ENCODE measurements at regions not wholly inside any gene's neighbourhood (a gene's known extent, or its start where the extent isn't known, plus 50 kb on each side); places are given as distances from the start of the nearest gene placed in this dataset.

DNA sequence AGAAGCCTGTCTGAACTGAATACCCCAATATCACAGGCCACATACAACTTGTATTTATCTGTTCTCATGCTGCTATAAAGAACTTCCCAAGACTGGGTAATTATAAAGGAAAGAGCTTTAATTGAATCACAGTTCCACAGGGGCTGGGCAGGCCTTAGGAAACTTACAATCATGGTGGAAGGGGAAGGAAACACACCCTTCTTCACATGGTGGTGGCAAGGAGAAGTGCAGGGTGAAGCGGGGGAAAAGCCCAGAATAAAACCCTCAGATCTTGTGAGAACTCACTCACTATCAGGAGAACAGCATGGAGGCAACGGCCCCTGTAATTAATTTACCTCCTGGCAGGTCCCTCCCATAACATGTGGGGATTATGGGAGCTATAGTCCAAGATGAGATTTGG is 50.3 kb upstream of the FNDC1 start:
- DNase-seq (ENCODE audit: low read depth in 2 of 2) = no peak

DNA sequence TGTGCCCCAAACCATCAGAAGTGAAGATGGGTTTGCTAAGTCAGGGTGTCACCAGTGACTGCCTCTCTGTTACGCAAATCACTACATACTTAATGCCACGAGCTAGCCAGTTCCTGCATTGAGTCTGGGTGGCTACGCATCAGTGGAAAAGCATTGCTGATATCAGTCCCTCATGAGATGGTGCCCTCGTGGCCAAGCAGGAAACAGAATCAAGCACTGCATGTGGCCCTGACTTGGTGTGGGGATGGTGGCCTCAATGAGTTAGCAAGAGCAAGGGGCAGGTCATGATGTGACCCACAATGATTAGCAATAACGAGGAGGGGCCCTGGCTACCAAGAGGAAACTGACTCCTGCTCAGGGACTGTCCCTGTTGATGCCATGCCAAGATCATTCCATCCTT is 51.6 kb upstream of the FNDC1 start:
- DNase-seq (ENCODE audit: low read depth in 2 of 2) = no peak

DNA sequence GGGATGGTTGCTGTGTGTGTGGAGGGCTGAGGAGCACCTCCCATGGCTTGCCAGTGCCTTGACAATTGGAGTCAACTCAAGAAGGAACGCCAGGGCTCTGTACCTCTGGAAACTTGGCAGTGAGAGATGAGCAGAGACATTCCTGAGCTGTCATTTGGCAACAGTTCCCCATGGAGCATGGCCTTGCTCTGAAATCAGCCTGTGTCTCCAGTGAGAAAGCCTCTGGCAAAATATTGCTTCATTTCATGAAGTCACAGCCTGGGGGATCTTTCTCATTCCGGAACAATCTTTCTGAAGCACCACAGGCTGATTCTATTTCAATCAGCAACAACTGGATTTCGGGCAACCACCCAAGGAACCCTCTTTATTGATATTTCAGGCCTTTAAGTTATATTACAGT is 52.2 kb upstream of the FNDC1 start:
- no peak for DNase-seq (ENCODE audit: low read depth in 2 of 2)

DNA sequence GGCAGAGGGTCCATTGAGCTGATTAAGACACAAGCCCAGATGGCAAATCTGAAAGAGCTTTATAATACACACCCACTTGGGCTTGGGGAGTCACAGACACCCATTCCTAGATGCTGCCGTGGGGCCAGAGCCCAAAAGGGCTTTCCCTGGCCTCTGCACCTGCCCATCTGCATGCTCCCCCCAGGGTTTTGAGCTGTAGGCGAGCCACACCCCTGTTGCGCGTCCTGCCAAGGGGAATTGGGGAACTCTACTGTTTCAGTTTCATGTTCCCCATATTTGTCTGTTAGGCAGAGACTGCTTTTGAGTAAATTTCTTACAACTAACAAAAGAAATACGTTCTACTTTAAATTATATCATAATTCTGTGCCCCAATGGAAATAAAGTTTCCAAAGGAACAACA is 52.9 kb upstream of the FNDC1 start:
- no peak for DNase-seq (ENCODE audit: low read depth in 2 of 2)

DNA sequence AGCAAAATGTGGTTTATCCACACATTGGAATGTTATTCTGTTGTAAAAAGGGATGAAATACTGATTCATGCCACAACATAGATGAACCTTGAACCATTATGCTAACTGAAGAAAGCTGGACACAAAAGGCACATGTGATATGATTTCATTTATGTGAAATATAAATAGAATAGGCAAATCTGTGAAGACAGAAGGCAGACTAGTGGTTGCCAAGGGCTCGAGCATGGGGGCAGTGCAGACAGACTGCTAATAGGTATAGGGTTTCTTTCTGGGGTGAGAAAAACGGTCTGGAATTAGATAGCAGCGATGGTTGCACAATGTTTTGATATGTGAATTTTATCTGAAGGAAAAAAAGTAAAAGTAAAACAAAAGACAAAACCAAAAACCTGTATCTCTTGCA is 54.6 kb upstream of the FNDC1 start:
- no peak for DNase-seq (ENCODE audit: low read depth in 2 of 2)

DNA sequence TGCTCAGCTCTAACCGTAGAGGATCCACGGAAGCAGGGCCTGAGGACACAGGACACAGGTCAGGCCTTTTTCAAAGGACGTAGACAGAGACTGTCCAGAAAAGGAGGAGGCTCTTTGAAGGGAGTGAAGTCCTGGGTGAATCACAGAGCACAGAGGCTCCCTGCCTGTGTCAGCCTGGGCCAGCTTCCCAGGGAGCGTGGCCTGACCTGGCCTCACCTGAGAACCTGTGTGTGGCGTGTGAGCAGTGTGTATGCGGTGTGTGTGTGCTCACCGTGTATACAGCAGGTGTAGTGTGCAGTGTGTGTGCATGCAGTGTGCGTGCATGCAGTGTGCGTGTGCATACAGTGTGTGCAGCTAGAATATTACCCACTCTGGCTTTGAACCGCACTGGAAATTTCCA is 56.0 kb upstream of the FNDC1 start:
- DNase-seq (ENCODE audit: low read depth in 2 of 2) = no peak

DNA sequence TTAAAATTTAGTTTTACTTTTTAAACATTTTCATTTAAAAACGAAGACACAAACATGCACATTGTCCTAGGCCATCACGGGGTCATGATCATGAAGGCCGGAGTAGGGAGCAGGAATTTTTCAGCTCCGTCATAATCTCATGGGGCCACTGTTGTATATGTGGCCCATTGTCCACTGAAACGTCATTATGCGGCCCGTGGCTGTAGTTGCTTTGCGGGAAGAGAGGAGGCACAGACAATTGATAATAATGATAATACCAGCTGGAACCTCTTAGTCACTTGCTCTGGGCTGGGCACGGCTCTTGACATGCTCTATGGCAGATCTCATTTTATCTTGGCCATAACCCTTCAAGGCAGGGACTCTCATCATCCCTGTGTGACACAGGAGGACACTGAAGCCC is 56.5 kb upstream of the FNDC1 start:
- no peak for DNase-seq (ENCODE audit: low read depth in 2 of 2)

DNA sequence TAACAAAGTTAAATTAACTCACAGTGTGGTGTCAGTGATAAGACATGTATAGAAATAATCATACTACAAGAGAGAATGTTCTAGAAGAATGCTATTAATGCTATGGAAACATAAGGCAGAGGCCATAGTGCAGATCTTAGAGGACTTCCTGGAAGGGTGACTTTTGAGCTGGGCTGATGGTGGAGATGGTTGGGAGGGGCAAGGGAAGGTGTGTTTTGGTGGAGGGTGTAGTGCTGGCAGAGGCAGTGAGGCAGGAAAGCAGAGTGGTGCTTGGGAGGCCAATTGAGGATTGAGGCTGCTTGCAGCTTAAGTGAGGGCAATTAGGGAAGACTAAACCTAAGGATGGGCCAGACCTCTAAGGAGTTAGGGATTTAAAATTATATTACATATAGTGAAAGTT is 58.5 kb upstream of the FNDC1 start:
- DNase-seq (ENCODE audit: low read depth in 2 of 2) = no peak

DNA sequence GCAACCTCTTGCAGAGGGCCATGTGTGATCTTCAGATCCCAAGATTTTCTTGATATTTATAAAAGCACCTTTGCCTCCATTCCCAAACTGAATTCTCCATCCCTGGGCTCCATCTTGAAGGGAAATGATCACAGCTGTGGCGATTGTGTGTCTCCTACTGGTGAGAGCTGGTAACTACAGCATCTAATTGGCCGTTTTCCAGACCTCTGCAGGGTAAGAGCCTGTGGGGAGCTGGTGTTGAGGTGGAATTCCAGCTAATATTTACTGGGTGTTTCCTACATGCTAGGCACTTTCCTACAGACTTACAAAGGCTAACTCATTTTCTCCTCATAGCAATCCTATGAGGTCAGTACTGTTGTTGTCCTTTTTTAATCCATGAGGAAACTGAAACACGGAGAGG is 59.2 kb upstream of the FNDC1 start:
- no peak for DNase-seq (ENCODE audit: low read depth in 2 of 2)

DNA sequence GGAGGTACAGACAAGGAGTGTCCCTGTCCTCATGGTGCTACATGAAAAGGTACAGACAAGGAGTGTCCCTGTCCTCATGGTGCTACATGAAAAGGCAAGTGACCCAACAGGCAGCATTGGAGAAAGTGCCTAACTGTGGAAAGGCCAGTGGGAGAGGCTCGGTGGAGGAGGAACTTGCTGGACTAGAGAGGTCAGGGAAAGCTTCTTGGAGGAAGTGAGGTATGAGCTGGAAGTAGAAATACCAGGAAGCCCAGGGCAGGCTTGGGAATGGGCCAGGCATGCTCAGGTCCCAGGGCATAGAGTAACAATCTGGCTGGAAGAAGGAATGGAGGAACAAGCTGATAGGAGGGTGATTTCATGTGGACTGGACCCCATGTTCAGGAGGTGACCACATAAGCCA is 59.8 kb upstream of the FNDC1 start:
- no peak for DNase-seq (ENCODE audit: low read depth in 2 of 2)

DNA sequence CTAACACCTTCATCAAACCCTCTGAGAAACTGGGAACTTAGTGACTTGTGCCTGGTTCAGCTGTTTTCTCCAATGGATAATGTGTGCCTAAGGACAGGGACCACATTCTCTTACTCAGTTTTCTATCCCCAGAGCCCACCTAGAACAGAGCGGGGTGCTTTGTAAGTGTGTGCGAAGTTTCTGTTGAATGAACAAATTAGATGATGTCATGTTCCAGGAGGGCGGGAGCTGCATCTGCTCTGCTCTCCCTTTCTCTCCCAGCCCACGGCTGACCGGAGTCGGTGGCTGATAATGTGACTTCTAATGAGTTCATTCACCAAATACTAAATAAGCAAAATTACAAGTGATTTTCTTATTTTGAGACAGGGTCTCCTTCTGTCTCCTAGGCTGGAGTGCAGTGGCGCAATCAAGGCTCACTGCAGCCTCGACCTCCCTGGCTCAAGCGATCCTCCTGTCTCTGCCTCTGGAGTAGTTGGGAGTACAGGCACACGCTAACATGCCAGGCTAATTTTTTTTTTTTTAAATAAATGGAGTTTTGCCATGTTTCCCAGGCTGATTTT is 60.7 kb upstream of the FNDC1 start:
- DNase-seq (ENCODE audit: low read depth in 2 of 2) = no peak

DNA sequence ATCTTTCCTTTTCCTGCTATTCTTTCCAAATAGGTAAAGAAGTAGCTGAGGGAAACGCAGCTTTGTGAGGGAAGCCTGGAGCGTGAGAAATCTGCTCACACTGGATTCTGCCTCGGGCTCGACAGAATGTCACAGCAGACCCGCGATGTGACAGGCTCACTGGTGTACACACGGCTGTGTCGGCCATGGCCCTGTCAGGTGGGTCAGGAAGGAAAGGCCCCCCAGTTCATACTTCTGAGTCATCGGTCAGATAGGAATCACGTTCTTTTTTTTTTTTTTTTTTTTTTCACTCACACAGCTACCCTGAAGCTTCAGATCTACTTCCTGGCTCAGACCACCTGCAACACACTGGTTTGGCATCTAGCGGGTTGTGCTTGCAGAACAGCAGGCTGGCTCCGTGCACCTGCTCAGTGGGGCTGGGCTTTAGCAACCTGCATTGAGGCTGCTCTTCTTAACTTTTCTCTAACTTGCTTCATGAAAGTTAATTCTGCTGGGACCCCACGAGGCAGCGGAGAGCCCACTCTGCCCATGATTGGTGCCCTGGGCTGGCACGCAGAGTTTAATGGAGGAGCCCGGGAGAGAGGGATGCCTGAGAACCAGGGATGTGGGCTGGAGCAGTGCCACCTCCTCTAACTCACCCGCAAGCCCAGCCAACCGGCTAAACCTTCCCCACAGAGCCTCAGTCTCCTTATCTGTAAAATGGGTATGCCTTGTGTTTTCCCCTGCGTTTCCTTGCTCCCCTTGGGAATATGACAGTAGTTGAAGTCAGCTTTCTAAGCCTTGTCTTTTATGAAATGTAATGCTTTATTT is 61.5 kb upstream of the FNDC1 start:
- DNase-seq (ENCODE audit: low read depth in 2 of 2) = peak; percentile 43 to 44

DNA sequence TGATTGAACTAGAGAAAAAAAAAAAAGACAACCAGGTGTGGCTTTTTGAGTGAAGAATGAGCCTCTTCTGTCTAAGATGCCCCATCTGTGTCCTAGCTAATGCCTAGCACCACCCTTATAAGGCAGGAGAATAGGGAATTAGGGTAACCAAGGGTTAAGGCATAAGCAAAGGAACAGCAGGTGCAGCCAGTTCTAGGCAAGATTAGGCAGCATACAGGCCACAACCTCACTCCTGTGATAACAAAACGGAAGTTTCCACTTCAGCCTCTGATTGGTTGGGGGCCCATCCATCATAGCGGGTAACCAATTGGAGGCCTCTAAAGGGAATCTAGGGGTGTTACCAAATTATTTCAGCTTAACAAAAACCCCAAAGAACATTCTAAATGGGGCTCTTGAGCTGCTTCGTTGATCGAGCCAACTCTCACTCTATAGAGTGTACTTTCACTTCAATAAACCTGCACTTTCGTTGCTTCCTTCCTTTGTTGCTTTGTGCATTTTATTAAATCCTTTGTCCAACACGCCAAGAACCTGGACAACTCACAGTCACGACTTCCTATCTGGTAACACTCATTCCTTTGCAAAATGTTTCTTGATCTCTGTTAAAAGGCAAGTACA is 61.9 kb upstream of the TAGAP start:
- peak; percentile 83 to 92 for DNase-seq (ENCODE audit: low read depth in 2 of 2)

DNA sequence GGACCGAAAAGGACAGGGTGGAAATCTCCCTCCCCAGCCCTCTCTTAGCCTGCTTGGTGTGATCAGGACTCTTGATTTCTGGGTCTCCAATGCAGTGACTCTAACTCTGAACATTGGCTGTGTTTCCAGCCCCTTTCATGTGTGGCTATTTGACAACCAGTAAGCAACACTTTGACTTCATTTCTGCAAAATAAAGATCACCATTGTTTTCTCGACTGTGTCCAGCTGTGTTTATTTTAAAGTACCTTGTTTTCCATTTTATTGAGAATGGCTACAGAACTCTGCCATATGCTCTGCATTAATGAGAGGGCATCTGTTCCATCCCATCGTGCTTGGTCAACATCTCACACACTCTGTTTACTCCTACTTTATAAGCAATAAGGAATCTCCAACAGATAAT is 60.9 kb upstream of the TAGAP start:
- DNase-seq (ENCODE audit: low read depth in 2 of 2) = no peak

DNA sequence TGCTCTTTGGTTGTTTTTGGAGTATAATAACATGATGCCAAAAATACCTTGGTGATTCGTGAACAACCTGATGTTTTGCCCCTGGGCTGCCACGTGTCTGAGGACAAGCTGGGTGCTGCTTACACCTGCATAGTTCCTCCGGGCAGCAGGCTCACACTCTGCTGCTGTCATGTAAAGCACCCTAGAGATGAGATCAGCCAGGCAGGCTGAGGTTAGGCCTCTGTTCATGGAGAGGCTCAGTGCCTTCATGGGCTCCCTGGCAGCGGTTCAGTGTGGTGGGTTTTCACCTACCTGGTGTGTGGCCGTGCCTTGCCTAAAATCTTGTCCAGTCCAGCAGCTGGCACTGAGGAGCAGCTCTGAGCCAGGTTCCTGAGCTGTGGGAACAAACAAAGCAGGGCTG is 60.1 kb upstream of the TAGAP start:
- DNase-seq (ENCODE audit: low read depth in 2 of 2) = no peak

DNA sequence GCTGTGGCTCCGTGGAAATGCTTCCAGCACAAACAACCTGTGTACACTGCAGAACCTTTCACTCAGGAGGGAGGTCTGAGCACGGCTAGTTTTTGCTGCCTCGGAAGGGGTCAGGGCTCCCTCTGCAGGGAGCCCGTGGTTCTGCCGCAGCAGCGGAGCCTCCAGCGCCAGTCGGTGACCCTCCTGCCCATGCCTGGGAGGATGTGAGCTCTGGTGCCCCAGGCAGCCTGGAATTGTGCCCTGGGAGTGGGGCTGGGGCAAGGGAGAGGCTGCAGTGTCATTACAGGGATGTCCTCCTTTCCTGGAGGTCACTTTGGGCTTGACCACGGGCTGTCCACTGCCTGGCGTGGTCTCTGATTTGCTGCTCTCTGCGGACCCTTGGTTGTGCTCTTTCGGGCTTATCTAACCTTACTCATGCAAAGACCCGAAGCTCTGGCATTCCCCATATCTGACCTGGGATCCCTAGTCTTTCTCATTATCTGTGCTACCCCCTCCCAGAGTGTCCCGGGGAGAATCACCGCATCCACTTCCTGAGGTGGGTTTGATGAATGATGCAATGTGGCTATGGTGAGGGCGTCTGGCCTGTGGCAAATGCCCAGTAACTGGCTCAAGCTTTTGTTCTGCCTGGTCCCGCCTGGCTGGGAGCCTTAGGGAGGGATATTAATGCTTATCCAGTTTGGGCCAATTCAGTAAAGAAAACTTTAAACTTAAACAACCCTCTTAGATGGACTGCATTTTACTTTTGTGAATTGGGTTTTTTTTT is 59.6 kb upstream of the TAGAP start:
- peak; percentile 57 to 64 for DNase-seq (ENCODE audit: low read depth in 2 of 2)

DNA sequence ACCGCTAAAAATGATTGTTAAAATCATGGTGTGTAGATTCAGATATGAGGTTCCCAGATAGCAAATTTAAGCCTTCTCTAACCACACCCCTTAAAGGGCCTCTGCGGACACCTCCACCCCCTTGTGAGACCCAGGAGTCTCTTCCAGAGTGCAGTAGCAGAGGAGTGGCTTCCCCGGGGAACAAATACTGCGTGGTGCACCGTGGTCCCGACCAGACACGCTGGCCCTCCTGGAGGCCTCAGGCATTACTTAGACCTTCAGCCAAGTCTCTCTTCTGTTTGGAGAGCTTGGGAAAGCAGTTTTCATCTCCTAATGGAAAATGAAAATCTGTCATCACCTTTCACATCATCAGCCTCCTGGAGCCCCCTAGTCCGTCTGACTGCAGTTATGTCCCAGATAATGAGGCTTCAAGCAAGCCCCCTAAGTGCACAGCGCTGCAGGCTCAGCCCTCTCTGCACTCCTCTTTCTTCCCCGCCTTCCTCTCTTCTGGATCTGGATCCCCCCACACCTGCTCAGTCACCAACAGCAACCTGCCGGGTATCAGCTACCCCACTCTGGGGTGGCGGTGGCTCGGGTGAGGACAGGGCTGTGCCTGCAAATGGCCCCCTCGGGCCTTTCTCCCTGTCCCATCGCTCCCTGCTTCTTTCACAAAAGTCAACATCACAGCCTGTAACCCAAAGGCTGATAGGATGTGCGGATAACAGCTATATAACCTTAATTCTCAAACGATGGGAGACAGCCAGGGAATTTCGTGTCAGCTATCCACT is 58.8 kb upstream of the TAGAP start:
- no peak for DNase-seq (ENCODE audit: low read depth in 2 of 2)

DNA sequence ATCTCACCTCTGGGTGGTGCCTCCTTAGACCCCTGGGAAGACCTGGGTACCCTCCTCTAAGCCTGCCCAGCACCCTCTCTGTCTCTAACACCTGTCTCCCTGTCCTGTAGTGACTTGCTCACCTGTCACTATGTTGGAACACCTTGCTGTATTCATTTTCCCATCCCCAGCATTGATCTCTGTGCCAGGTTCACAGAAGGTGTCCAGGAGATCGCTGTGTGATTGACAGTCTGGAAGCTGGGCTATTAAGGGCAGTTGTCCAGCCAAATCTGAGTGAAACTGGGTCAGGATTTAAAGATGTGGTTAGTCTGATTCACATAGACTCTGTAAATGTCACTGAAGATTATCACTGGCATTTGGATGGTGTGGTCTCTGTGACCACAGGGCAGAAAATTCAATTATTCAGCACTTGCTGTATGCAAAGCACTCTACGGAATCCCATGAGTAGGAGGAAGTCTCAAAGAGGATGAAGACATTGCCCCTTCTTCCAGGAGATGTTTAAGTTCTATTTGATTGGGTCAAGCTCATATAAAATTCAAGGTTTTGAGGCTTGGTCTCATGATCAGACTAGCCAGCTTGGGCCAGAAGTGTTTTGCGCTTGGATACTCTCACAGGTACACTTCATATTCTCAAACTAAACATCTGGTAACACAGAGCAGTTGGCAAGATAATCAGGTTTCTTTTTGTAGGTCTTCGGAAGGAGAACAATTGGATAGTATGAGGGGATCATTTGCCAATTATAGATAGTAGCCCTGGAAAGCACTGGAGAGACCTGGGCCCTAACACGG is 57.8 kb upstream of the TAGAP start:
- DNase-seq (ENCODE audit: low read depth in 2 of 2) = no peak

DNA sequence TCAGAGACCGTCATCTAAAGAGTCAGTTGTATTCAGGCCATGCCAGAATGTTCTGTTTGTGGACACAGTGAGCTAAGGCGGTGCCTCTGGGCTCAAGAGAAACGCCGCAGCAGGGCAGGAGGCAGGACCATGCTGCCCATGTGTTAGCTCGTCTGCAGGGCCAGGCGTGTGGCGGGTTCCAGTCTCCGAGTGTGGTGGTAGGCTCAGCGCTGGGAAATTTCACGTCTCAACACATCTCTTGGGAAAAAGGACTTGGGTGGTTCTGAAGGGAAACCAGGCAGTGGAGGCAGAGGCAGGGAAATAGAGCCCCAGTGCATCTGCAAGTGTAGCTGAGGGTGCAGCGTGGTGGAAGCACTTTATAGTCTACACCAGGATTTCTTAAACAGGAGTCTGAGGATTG is 56.9 kb upstream of the TAGAP start:
- no peak for DNase-seq (ENCODE audit: low read depth in 2 of 2)

DNA sequence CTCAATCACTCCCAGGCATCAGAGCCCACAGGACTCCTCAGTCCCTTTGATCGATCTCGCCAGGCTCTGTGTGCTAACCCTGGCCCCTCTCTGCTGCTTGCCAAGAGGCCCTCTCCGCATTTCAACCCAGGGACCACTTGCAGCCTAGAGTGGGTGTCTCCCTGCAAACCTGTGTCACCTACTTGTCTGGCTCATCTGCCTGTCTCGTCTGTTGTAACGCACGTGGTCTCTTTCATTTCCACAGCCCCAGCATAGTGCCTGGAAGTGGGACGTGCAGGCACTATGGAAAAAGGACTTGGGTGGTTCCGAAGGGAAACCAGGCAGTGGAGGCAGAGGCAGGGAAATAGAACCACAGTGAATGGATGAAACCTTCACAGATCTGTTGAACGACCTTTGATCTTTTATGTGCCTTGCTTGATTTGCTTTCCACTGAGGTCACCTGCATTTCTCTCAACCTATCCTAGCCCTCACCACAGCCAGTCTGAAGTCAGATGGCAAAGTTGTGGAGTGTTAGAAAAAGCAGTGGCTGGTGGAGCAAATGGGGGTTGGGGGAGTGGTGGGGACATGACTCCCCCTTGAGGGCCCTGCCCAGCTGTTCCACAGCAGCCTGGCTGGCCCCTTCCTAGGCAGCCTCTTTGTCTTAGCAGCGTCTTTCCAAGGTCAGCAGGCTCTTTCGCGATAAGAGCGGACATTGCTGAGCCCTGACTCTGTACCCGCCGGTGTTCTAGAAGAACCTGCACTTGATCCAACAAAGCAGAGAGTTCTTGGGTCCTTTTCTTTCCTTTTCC is 55.8 kb upstream of the TAGAP start:
- DNase-seq (ENCODE audit: low read depth in 2 of 2) = no peak
